ENCODE measurements at regions not wholly inside any gene's neighbourhood (a gene's known extent, or its start where the extent isn't known, plus 50 kb on each side); places are given as distances from the start of the nearest gene placed in this dataset.

- CTCF ChIA-PET, result no interaction called here
- no peaks in the 10 kb centered on the region for H3K36me3 ChIP-seq (ENCODE audit: control insufficient read depth in 2 of 2, insufficient read depth in 1 of 2, low read length in 2 of 2)
- TF ChIP-seq PRDM1 (tag by site-specific recombination; IDR thresholded peaks at IDR 0.05) (no peak), ZNF610 (tag by site-specific recombination; IDR thresholded peaks at IDR 0.05; ENCODE audit: borderline replicate concordance) (no peak), GLIS1 (tag by site-specific recombination; IDR thresholded peaks at IDR 0.05) (no peak), ZBTB7A (tag by site-specific recombination; IDR thresholded peaks at IDR 0.05; ENCODE audit: low read depth) (no peak), TCF7L2 (IDR thresholded peaks at IDR 0.05; ENCODE audit: borderline replicate concordance, low read depth, low read length) (no peak), ZNF16 (tag by site-specific recombination; IDR thresholded peaks at IDR 0.05; ENCODE audit: low read depth) (no peak), ZNF423 (tag by site-specific recombination; IDR thresholded peaks at IDR 0.05) (no peak), OVOL3 (tag by site-specific recombination; IDR thresholded peaks at IDR 0.05) (no peak), ZNF23 (tag by site-specific recombination; IDR thresholded peaks at IDR 0.05; ENCODE audit: borderline replicate concordance) (no peak)
- TF ChIP-seq, protein P1, sequence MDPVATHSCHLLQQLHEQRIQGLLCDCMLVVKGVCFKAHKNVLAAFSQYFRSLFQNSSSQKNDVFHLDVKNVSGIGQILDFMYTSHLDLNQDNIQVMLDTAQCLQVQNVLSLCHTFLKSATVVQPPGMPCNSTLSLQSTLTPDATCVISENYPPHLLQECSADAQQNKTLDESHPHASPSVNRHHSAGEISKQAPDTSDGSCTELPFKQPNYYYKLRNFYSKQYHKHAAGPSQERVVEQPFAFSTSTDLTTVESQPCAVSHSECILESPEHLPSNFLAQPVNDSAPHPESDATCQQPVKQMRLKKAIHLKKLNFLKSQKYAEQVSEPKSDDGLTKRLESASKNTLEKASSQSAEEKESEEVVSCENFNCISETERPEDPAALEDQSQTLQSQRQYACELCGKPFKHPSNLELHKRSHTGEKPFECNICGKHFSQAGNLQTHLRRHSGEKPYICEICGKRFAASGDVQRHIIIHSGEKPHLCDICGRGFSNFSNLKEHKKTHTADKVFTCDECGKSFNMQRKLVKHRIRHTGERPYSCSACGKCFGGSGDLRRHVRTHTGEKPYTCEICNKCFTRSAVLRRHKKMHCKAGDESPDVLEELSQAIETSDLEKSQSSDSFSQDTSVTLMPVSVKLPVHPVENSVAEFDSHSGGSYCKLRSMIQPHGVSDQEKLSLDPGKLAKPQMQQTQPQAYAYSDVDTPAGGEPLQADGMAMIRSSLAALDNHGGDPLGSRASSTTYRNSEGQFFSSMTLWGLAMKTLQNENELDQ (tag by site-specific recombination; IDR thresholded peaks at IDR 0.05; ENCODE audit: low read depth), result no peak
- no peaks in the 10 kb centered on the region for H3K4me1 ChIP-seq (ENCODE audit: control insufficient read depth, insufficient read depth, low read length)
- H3K9me3 ChIP-seq (ENCODE audit: control insufficient read depth, insufficient read depth, low read depth, low read length), result no peaks in the 10 kb centered on the region
- no peak overlapping the region for H3K27ac ChIP-seq (ENCODE audit: extremely low read depth, low read depth, low read length)
- H3K4me3 ChIP-seq (ENCODE audit: low read depth, low read length), result no peak overlapping the region
- POLR2A ChIA-PET, result no interaction called here
These were observed 766.9 kb downstream of the TDRD15 start for GRCh38 chr2:21890716-21891115.

DNA sequence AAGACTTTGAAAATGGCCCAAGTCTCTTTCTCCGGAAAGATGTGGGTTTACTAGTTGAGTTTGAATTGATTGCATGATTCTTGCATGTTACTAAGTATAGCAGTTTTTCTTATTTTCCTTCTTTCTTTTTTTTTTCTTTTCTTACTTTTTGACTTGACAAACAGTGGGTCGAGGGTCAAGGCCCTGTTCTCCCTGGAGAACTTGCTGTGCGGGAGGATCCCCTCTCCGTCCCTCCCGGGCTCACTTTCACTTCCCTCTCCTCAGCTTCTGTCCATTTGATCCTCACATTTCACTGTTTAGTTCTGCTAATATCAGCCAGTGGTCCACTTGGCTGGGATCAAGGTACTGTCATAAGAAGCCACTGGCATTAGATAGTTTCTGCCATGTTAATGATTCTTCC is 767.4 kb downstream of the TDRD15 start:
- H3K4me1 ChIP-seq (ENCODE audit: control insufficient read depth, insufficient read depth, low read length), result no peaks in the 10 kb centered on the region
- POLR2A ChIA-PET, result no interaction called here
- CTCF ChIA-PET, result no interaction called here
- no peak overlapping the region for H3K27ac ChIP-seq (ENCODE audit: extremely low read depth, low read depth, low read length)
- H3K4me3 ChIP-seq (ENCODE audit: low read depth, low read length), result no peak overlapping the region
- TF ChIP-seq ZNF548 (tag by site-specific recombination; IDR thresholded peaks at IDR 0.05) (no peak), ZNF76 (tag by site-specific recombination; IDR thresholded peaks at IDR 0.05; ENCODE audit: borderline replicate concordance, low read depth) (no peak), ZSCAN30 (tag by site-specific recombination; IDR thresholded peaks at IDR 0.05) (no peak), ZNF610 (tag by site-specific recombination; IDR thresholded peaks at IDR 0.05; ENCODE audit: borderline replicate concordance) (no peak), ZNF433 (tag by site-specific recombination; IDR thresholded peaks at IDR 0.05; ENCODE audit: low read depth) (no peak), WT1 (tag by site-specific recombination; IDR thresholded peaks at IDR 0.05) (no peak), GLIS2 (tag by site-specific recombination; IDR thresholded peaks at IDR 0.05) (no peak), ZNF18 (tag by site-specific recombination; IDR thresholded peaks at IDR 0.05) (no peak), ZNF660 (tag by site-specific recombination; IDR thresholded peaks at IDR 0.05) (no peak), ZNF114 (tag by site-specific recombination; IDR thresholded peaks at IDR 0.05) (no peak), ZNF658 (tag by site-specific recombination; IDR thresholded peaks at IDR 0.05) (no peak), GLI2 (tag by site-specific recombination; IDR thresholded peaks at IDR 0.05; ENCODE audit: borderline replicate concordance, low read depth) (no peak)
- TF ChIP-seq, protein P2, sequence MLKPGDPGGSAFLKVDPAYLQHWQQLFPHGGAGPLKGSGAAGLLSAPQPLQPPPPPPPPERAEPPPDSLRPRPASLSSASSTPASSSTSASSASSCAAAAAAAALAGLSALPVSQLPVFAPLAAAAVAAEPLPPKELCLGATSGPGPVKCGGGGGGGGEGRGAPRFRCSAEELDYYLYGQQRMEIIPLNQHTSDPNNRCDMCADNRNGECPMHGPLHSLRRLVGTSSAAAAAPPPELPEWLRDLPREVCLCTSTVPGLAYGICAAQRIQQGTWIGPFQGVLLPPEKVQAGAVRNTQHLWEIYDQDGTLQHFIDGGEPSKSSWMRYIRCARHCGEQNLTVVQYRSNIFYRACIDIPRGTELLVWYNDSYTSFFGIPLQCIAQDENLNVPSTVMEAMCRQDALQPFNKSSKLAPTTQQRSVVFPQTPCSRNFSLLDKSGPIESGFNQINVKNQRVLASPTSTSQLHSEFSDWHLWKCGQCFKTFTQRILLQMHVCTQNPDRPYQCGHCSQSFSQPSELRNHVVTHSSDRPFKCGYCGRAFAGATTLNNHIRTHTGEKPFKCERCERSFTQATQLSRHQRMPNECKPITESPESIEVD (tag by site-specific recombination; IDR thresholded peaks at IDR 0.05), result no peak
- TF ChIP-seq, protein P3, sequence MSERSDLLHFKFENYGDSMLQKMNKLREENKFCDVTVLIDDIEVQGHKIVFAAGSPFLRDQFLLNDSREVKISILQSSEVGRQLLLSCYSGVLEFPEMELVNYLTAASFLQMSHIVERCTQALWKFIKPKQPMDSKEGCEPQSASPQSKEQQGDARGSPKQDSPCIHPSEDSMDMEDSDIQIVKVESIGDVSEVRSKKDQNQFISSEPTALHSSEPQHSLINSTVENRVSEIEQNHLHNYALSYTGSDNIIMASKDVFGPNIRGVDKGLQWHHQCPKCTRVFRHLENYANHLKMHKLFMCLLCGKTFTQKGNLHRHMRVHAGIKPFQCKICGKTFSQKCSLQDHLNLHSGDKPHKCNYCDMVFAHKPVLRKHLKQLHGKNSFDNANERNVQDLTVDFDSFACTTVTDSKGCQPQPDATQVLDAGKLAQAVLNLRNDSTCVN (tag by site-specific recombination; optimal IDR thresholded peaks at IDR 0.05), result no peak
- TF ChIP-seq, protein P4, sequence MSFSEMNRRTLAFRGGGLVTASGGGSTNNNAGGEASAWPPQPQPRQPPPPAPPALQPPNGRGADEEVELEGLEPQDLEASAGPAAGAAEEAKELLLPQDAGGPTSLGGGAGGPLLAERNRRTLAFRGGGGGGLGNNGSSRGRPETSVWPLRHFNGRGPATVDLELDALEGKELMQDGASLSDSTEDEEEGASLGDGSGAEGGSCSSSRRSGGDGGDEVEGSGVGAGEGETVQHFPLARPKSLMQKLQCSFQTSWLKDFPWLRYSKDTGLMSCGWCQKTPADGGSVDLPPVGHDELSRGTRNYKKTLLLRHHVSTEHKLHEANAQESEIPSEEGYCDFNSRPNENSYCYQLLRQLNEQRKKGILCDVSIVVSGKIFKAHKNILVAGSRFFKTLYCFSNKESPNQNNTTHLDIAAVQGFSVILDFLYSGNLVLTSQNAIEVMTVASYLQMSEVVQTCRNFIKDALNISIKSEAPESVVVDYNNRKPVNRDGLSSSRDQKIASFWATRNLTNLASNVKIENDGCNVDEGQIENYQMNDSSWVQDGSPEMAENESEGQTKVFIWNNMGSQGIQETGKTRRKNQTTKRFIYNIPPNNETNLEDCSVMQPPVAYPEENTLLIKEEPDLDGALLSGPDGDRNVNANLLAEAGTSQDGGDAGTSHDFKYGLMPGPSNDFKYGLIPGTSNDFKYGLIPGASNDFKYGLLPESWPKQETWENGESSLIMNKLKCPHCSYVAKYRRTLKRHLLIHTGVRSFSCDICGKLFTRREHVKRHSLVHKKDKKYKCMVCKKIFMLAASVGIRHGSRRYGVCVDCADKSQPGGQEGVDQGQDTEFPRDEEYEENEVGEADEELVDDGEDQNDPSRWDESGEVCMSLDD (tag by site-specific recombination; IDR thresholded peaks at IDR 0.05), result no peak
- no peaks in the 10 kb centered on the region for H3K36me3 ChIP-seq (ENCODE audit: control insufficient read depth in 2 of 2, insufficient read depth in 1 of 2, low read length in 2 of 2)
- H3K9me3 ChIP-seq (ENCODE audit: control insufficient read depth, insufficient read depth, low read depth, low read length), result no peaks in the 10 kb centered on the region

Data from HEK293 (cell line).